ENCODE measurements at regions not wholly inside any gene's neighbourhood (a gene's known extent, or its start where the extent isn't known, plus 50 kb on each side); places are given as distances from the start of the nearest gene placed in this dataset.

DNA sequence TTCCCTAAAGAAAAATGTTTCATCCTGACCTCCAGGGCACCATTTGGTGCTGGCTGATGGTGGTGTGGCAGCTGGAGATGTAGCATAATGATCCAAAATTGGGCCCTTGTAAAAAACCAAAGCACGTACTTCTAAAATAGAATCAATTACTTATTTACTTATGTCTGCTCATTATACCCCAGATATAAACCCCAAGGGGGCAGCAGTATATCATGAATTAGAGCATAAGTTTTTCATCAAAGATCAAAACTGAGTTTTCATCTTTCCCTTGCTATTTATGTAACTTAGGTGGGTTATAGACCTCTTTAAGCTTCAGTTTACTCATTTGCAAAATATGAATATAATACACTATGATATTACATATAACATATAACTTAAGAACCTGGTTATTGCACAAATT, 241.1 kb downstream of the TACR3 start:
- ATAC-seq (no peak), FAIRE-seq (no peak), DNase-seq (ENCODE audit: low read depth in 1 of 2, low spot score in 1 of 2) (no peak)
- no peak overlapping the region for H3K27ac ChIP-seq
- no peaks in the 10 kb centered on the region for H3K9me3 ChIP-seq
- CTCF ChIA-PET = no interaction called here
- POLR2A ChIA-PET = no interaction called here
- H3K4me3 ChIP-seq = no peak overlapping the region
- H3K4me2 ChIP-seq = no peak overlapping the region
- TF ChIP-seq RAD21 (conservative IDR thresholded peaks at IDR 0.05 in 1 of 2, IDR thresholded peaks at IDR 0.05 in 1 of 2) = peak in 1 of 2 experiments; percentile 27; a peak in 2 of 5 replicates
- no peak for TF ChIP-seq GATA3 (IDR thresholded peaks at IDR 0.05; ENCODE audit: borderline replicate concordance)
- 27% methylated on average over 1 of the region's 1 CpG for WGBS (ENCODE audit: missing lambda C conversion rate)
- H3K4me1 ChIP-seq = no peaks in the 10 kb centered on the region

DNA sequence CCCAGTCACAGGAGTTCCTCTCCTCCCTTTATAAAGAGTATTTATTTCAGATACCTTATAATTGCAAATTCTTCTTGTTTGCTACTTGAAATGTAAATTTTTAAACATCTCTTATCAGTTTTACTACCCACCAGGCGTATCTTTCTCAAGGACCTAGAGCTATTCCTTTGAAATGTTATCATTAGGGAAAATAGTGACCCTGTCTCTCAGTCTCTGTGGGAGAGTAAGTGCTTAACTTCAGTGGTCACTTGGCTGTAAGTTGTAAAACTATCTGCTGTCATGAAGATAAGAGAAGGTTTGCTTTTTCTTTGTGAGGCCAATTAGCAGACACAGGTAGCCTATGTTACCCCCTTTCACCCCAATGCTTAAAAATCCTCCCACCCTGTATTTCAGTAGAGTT, 241.6 kb downstream of the TACR3 start:
- DNase-seq (ENCODE audit: low read depth in 1 of 2, low spot score in 1 of 2) (no peak), ATAC-seq (no peak), FAIRE-seq (no peak)
- no peak for TF ChIP-seq KDM1A (IDR thresholded peaks at IDR 0.05; ENCODE audit: low read depth)
- TF ChIP-seq ZC3H11A (IDR thresholded peaks at IDR 0.05) = no peak
- TF ChIP-seq BHLHE40 (IDR thresholded peaks at IDR 0.05; ENCODE audit: low read depth, low read length) = no peak
- TF ChIP-seq, protein P1, sequence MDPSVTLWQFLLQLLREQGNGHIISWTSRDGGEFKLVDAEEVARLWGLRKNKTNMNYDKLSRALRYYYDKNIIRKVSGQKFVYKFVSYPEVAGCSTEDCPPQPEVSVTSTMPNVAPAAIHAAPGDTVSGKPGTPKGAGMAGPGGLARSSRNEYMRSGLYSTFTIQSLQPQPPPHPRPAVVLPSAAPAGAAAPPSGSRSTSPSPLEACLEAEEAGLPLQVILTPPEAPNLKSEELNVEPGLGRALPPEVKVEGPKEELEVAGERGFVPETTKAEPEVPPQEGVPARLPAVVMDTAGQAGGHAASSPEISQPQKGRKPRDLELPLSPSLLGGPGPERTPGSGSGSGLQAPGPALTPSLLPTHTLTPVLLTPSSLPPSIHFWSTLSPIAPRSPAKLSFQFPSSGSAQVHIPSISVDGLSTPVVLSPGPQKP (IDR thresholded peaks at IDR 0.05; ENCODE audit: low read depth, low read length) = no peak
- POLR2A ChIA-PET = no interaction called here
- WGBS (ENCODE audit: missing lambda C conversion rate) = 18% methylated on average over 1 of the region's 1 CpG
- CTCF ChIA-PET = no interaction called here
- Histone ChIP-seq H3K4me3 (no peak overlapping the region), H3K9me3 (no peaks in the 10 kb centered on the region), H3K27ac (no peak overlapping the region), H3K4me1 (no peaks in the 10 kb centered on the region), H3K4me2 (no peak overlapping the region)

DNA sequence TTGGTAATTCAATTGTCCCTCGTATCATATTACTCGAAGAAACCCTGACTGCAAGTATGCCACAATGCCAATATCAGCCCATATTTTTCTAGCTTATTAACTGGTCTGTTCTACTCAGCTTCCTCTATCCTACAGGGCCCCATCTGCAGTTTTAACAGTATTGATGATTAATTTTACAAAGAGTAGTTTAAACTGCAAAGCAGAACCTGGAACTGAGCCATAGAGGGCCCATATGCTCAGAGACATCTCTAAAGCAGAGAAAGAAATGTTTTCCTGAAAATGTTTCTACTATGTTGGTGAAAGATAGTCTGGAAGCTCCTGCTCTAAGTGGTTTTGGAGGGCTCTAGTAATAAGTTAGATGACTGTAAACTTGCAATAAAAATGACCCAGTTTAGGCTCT, 259.4 kb upstream of the CENPE start:
- TF ChIP-seq HOXA7 (CRISPR knock-in tag; IDR thresholded peaks at IDR 0.05) (no peak), NPAS2 (CRISPR knock-in tag; IDR thresholded peaks at IDR 0.05; ENCODE audit: borderline replicate concordance) (no peak), POLR2A (IDR thresholded peaks at IDR 0.05; ENCODE audit: low read length) (no peak), BCL3 (IDR thresholded peaks at IDR 0.05) (no peak), PHF8 (IDR thresholded peaks at IDR 0.05; ENCODE audit: borderline replicate concordance, low read depth) (no peak), FOSL2 (IDR thresholded peaks at IDR 0.05) (no peak), FOSL2 (CRISPR knock-in tag; IDR thresholded peaks at IDR 0.05) (no peak), SREBF2 (IDR thresholded peaks at IDR 0.05) (no peak), RCOR1 (IDR thresholded peaks at IDR 0.05; ENCODE audit: low read depth, low read length) (no peak), CTCF (IDR thresholded peaks at IDR 0.05) (no peak), NFE2L2 (conservative IDR thresholded peaks at IDR 0.05; ENCODE audit: low read length) (no peak)
- WGBS (ENCODE audit: missing lambda C conversion rate) = 17% methylated on average over 2 of the region's 2 CpGs
- POLR2A ChIA-PET = no interaction called here
- no peak overlapping the region for H3K27ac ChIP-seq
- ATAC-seq = no peak
- FAIRE-seq = no peak
- CTCF ChIA-PET = no interaction called here
- H3K4me2 ChIP-seq = no peak overlapping the region
- no peaks in the 10 kb centered on the region for H3K4me1 ChIP-seq
- H3K9me3 ChIP-seq = no peaks in the 10 kb centered on the region
- H3K4me3 ChIP-seq = no peak overlapping the region
- DNase-seq (ENCODE audit: low read depth in 1 of 2, low spot score in 1 of 2) = no peak

- WGBS (ENCODE audit: missing lambda C conversion rate) = 4% methylated on average over 2 of the region's 2 CpGs
- ATAC-seq = no peak
- Histone ChIP-seq H3K4me3 (no peak overlapping the region), H3K4me1 (no peaks in the 10 kb centered on the region), H3K4me2 (no peak overlapping the region), H3K9me3 (no peaks in the 10 kb centered on the region), H3K27ac (no peak overlapping the region)
- ChIA-PET CTCF (no interaction called here), POLR2A (interaction anchor here (0.6 kb wide), 1 partner anchor 14 kb away, joined by 3 read pairs; no protein-coding TSS in a partner anchor)
- FAIRE-seq = no peak
- no peak for DNase-seq (ENCODE audit: low read depth in 1 of 2, low spot score in 1 of 2)
- no peak for TF ChIP-seq RCOR1 (IDR thresholded peaks at IDR 0.05; ENCODE audit: low read depth, low read length)
- no peak for TF ChIP-seq BCL3 (IDR thresholded peaks at IDR 0.05)
- no peak for TF ChIP-seq HOXB5 (CRISPR knock-in tag; IDR thresholded peaks at IDR 0.05)
- no peak for TF ChIP-seq CHD2 (IDR thresholded peaks at IDR 0.05; ENCODE audit: low read length, partially characterized antibody)
- no peak for TF ChIP-seq USF2 (IDR thresholded peaks at IDR 0.05)
- no peak for TF ChIP-seq FOSB (CRISPR knock-in tag; IDR thresholded peaks at IDR 0.05)
- no peak for TF ChIP-seq PBX3 (IDR thresholded peaks at IDR 0.05)
- no peak for TF ChIP-seq TFCP2L1 (CRISPR knock-in tag; IDR thresholded peaks at IDR 0.05)
- TF ChIP-seq CHD4 (IDR thresholded peaks at IDR 0.05; ENCODE audit: borderline replicate concordance) = no peak
- TF ChIP-seq ATOH8 (CRISPR knock-in tag; IDR thresholded peaks at IDR 0.05; ENCODE audit: low read depth) = no peak
Observed at GRCh38 chr4:103451341-103451740, 253.2 kb upstream of the CENPE start.
